Endothelial cell of umbilical vein (primary cell): ENCODE measurements at regions not wholly inside any gene's neighbourhood (a gene's known extent, or its start where the extent isn't known, plus 50 kb on each side); places are given as distances from the start of the nearest gene placed in this dataset.

Experiments used
- BruUV-seq: library from RNA; stranded (reverse); fragments of 400-500 nt; replicated peaks from 2 replicates; lab custom pipeline; 2021; lab: Mats Ljungman, UMichigan
- CTCF ChIA-PET: fragments of 300-600, 350-600 bp; sonication (Branson Sonifier 250); formaldehyde crosslinking; loops from one replicate; lab custom pipeline; 2021; ENCODE audit warnings: antibody characterized with exemption, inconsistent platforms; lab: Charles Lee
- POLR2A ChIA-PET: fragments of 300-600, 350-600 bp; sonication (Branson Sonifier 250); formaldehyde crosslinking; loops from one replicate; lab custom pipeline; 2021; ENCODE audit warnings: antibody characterized with exemption, inconsistent platforms; lab: Charles Lee
- DNase-seq: peaks from one replicate; pipeline ENCODE4 v3.0.0-alpha.2; 2011; ENCODE audit warnings: low read depth, low spot score
- FAIRE-seq: peaks from 2 replicates; lab custom pipeline; 2011; peaks lifted over from hg19 to GRCh38; lab: Jason Lieb, UNC
- H2AFZ ChIP-seq: 2 replicates; pipeline ENCODE4 v1.6.0; 2012; ENCODE audit warnings: low read depth, low read length, control low read depth, inconsistent platforms
- H3K27ac ChIP-seq: 2 replicates; pipeline ENCODE4 v1.5.1; 2011; ENCODE audit warnings: low read depth, mild to moderate bottlenecking, control low read depth, low read length, moderate library complexity; ENCODE audit not compliant: insufficient read depth
- H3K27me3 ChIP-seq, 2 experiments: 2 replicates each; pipeline versions ENCODE4 v1.6.0 to v1.6.1; 2011; ENCODE audit warnings: low read length in 2 of 2, mixed read lengths in 1 of 2; ENCODE audit not compliant: control insufficient read depth in 2 of 2, insufficient read depth in 2 of 2
- H3K36me3 ChIP-seq, 2 experiments: 2 replicates in 1 of 2; 3 replicates in 1 of 2; pipeline ENCODE4 v1.5.1; 2011; ENCODE audit warnings: low read length in 2 of 2, mild to moderate bottlenecking in 1 of 2, moderate library complexity in 1 of 2; ENCODE audit not compliant: control insufficient read depth in 2 of 2, insufficient read depth in 2 of 2; ENCODE audit errors: extremely low read depth in 1 of 2
- H3K4me1 ChIP-seq: 3 replicates; pipeline ENCODE4 v1.5.1; 2011; ENCODE audit warnings: mild to moderate bottlenecking, low read length; ENCODE audit not compliant: control insufficient read depth, insufficient read depth; ENCODE audit errors: extremely low read depth
- H3K4me2 ChIP-seq: 2 replicates; pipeline ENCODE4 v1.6.1; 2011; ENCODE audit warnings: low read length, control low read depth, mixed read lengths; ENCODE audit not compliant: insufficient read depth
- H3K4me3 ChIP-seq, 3 experiments: fragments of 200-600 bp in 1 of 3; sonication (generic), shearing (Covaris generic) in 1 of 3; replicated peaks in 1 of 3; 2 replicates each; pipeline ENCODE4 v1.5.1; 2011 to 2016; ENCODE audit warnings: control low read depth in 3 of 3, low read length in 3 of 3, mild to moderate bottlenecking in 2 of 3, inconsistent platforms in 1 of 3, low read depth in 1 of 3, moderate library complexity in 1 of 3; ENCODE audit not compliant: insufficient read depth in 1 of 3
- H3K79me2 ChIP-seq: 2 replicates; pipeline ENCODE4 v1.6.0; 2012; ENCODE audit warnings: low read length, inconsistent platforms; ENCODE audit not compliant: control insufficient read depth, insufficient read depth
- H3K9ac ChIP-seq: replicated peaks from 2 replicates; pipeline ENCODE3; 2011; ENCODE audit warnings: low read length, control low read depth; ENCODE audit not compliant: insufficient read depth; ENCODE audit errors: extremely low read depth
- H3K9me1 ChIP-seq: replicated peaks from 3 replicates; pipeline ENCODE4 v1.6.0; 2011; ENCODE audit warnings: mild to moderate bottlenecking, low read length; ENCODE audit not compliant: control insufficient read depth, insufficient read depth; ENCODE audit errors: extremely low read depth
- H3K9me3 ChIP-seq: replicated peaks from 2 replicates; pipeline ENCODE4 v1.5.1; 2012; ENCODE audit warnings: low read length, inconsistent platforms; ENCODE audit not compliant: control insufficient read depth, insufficient read depth
- H4K20me1 ChIP-seq: replicated peaks from 2 replicates; pipeline ENCODE3; 2011; ENCODE audit warnings: mild to moderate bottlenecking, low read length; ENCODE audit not compliant: control insufficient read depth, insufficient read depth; ENCODE audit errors: extremely low read depth
- CTCF ChIP-seq, 2 donors: IDR thresholded peaks; 1 replicate in 1 of 2; 2 replicates in 1 of 2; pipeline ENCODE4 v1.5.1; 2011; ENCODE audit warnings: low read length in 2 of 2, mild to moderate bottlenecking in 2 of 2, moderate library complexity in 2 of 2, control low read depth in 1 of 2, inconsistent platforms in 1 of 2, low read depth in 1 of 2; ENCODE audit not compliant: insufficient read depth in 1 of 2; ENCODE audit errors: extremely low read depth in 1 of 2
- EZH2 ChIP-seq: IDR thresholded peaks from 2 replicates; pipeline ENCODE4 v1.6.1; 2012; ENCODE audit warnings: borderline replicate concordance, low read depth, mild to moderate bottlenecking, moderate library complexity, low read length, inconsistent platforms; ENCODE audit not compliant: severe bottlenecking
- FOS ChIP-seq: IDR thresholded peaks from 2 replicates; pipeline ENCODE4 v1.6.1; 2011; ENCODE audit warnings: mild to moderate bottlenecking, low read length, moderate library complexity, borderline replicate concordance; ENCODE audit not compliant: insufficient read depth
- GATA2 ChIP-seq: IDR thresholded peaks from 2 replicates; pipeline ENCODE4 v1.7.0; 2011; ENCODE audit warnings: low read depth, mild to moderate bottlenecking, moderate library complexity, mixed read lengths, low read length; ENCODE audit not compliant: insufficient read length, insufficient read depth
- JUN ChIP-seq: IDR thresholded peaks from 2 replicates; pipeline ENCODE4 v1.6.1; 2011; ENCODE audit warnings: borderline replicate concordance, low read depth; ENCODE audit not compliant: insufficient read length, insufficient read depth
- MAX ChIP-seq: IDR thresholded peaks from 2 replicates; pipeline ENCODE4 v1.6.1; 2011; ENCODE audit not compliant: insufficient read depth, insufficient read length
- MYC ChIP-seq: IDR thresholded peaks from one replicate; pipeline ENCODE4 v1.6.1; 2011; ENCODE audit warnings: mild to moderate bottlenecking, low read depth, low read length
- POLR2A ChIP-seq: IDR thresholded peaks from 2 replicates; pipeline ENCODE4 v1.6.1; 2012; ENCODE audit warnings: low read depth, mild to moderate bottlenecking, control low read depth, low read length
- POLR2AphosphoS5 ChIP-seq: IDR thresholded peaks from 2 replicates; pipeline ENCODE4 v1.6.1; 2012; ENCODE audit warnings: low read depth, mild to moderate bottlenecking, control low read depth, low read length, moderate library complexity; ENCODE audit not compliant: insufficient read depth
- dilution Hi-C: fragments of 300-500 bp; cut with MboI; formaldehyde crosslinking; loops from one replicate; pipeline ENCODE4 v1.15.0; 2019; ENCODE audit warnings: low sequenced_read_pairs; ENCODE audit not compliant: extremely low pct_ligation_motif_present
- intact Hi-C: fragments of 100-400 bp; cut with micrococcal nuclease; formaldehyde crosslinking; loops from one replicate; pipeline ENCODE4 v1.10.0; 2022

- Histone ChIP-seq H2AFZ (no peak overlapping the region), H3K9me1 (no peaks in the 10 kb centered on the region), H3K27ac (no peak overlapping the region), H3K36me3 (no peaks in the 10 kb centered on the region), H3K27me3 (no peaks in the 10 kb centered on the region), H3K79me2 (no peaks in the 10 kb centered on the region), H3K9me3 (no peaks in the 10 kb centered on the region), H3K4me2 (no peak overlapping the region), H3K4me1 (no peaks in the 10 kb centered on the region), H3K9ac (no peak overlapping the region), H3K4me3 (no peak overlapping the region), H4K20me1 (no peaks in the 10 kb centered on the region)
- ChIA-PET POLR2A (no interaction called here), CTCF (no interaction called here)
- no peak for TF ChIP-seq MAX
- no peak for TF ChIP-seq GATA2
- TF ChIP-seq EZH2 = no peak
- no peak for TF ChIP-seq POLR2A
- no peak for TF ChIP-seq JUN
- TF ChIP-seq CTCF (IDR thresholded peaks at IDR 0.05; ENCODE audit: extremely low read depth in 1 of 2, insufficient read depth in 1 of 2, low read depth in 1 of 2, low read length in 2 of 2) = no peak
- TF ChIP-seq FOS = no peak
- no peak for TF ChIP-seq POLR2AphosphoS5
- TF ChIP-seq MYC = no peak
- dilution Hi-C loops = no loop called here
- no peak for DNase-seq
- BruUV-seq = no TSS peak
- intact Hi-C loops = no loop called here
- FAIRE-seq = no peak
These were observed 96.9 kb upstream of the PTCH1 start for GRCh38 chr9:95613670-95614069.
